Nephron (organoid): ENCODE measurements at regions not wholly inside any gene's neighbourhood (a gene's known extent, or its start where the extent isn't known, plus 50 kb on each side); places are given as distances from the start of the nearest gene placed in this dataset.
A peak's percentile ranks its signal among the peaks of the same experiment; 100 is the strongest.
"Not testable (repeated sequence)": the region's sequence is repeated elsewhere in the genome, so short reads cannot be mapped to it uniquely, and the experiment has no call there.

ENCODE experiments used
- H3K27ac Mint-ChIP-seq, 3 experiments: 2 replicates each; pipeline ENCODE4 v1.8.0; 2020; ENCODE audit warnings: mixed read lengths in 3 of 3, mild to moderate bottlenecking in 2 of 3, moderate library complexity in 1 of 3
- H3K27me3 Mint-ChIP-seq: 2 replicates; pipeline ENCODE4 v1.8.0; 2021; ENCODE audit warnings: low read depth, mild to moderate bottlenecking, moderate library complexity, mixed read lengths
- H3K36me3 Mint-ChIP-seq: 2 replicates; pipeline ENCODE4 v1.8.0; 2020; ENCODE audit warnings: low read depth, mixed read lengths
- H3K4me1 Mint-ChIP-seq: 2 replicates; pipeline ENCODE4 v1.8.0; 2020; ENCODE audit warnings: mixed read lengths
- H3K4me3 Mint-ChIP-seq, 3 experiments: 2 replicates each; pipeline ENCODE4 v1.8.0; 2020; ENCODE audit warnings: mild to moderate bottlenecking in 3 of 3, mixed read lengths in 3 of 3, moderate library complexity in 2 of 3
- H3K9me3 Mint-ChIP-seq: 2 replicates; pipeline ENCODE4 v1.8.0; 2020; ENCODE audit warnings: mixed read lengths
- TF ChIP-seq, protein P1 (sequence below), 3 experiments: fragments of 200-600 bp; sonication (generic); IDR thresholded peaks; one replicate each; pipeline ENCODE4 v1.5.0; 2021; ENCODE audit warnings: antibody characterized with exemption in 3 of 3; ENCODE audit not compliant: unreplicated experiment in 3 of 3

GRCh38 chr6:27168586-27169443 is 78.7 kb upstream of the PRSS16 start:
- TF ChIP-seq, protein P1, sequence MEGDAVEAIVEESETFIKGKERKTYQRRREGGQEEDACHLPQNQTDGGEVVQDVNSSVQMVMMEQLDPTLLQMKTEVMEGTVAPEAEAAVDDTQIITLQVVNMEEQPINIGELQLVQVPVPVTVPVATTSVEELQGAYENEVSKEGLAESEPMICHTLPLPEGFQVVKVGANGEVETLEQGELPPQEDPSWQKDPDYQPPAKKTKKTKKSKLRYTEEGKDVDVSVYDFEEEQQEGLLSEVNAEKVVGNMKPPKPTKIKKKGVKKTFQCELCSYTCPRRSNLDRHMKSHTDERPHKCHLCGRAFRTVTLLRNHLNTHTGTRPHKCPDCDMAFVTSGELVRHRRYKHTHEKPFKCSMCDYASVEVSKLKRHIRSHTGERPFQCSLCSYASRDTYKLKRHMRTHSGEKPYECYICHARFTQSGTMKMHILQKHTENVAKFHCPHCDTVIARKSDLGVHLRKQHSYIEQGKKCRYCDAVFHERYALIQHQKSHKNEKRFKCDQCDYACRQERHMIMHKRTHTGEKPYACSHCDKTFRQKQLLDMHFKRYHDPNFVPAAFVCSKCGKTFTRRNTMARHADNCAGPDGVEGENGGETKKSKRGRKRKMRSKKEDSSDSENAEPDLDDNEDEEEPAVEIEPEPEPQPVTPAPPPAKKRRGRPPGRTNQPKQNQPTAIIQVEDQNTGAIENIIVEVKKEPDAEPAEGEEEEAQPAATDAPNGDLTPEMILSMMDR (IDR thresholded peaks at IDR 0.05; ENCODE audit: unreplicated experiment in 3 of 3), result no peak
- Mint-ChIP-seq H3K4me3 (no peak overlapping the region), H3K27me3 (peaks cover 7% of the 10 kb centered on the region), H3K4me1 (peaks cover 9% of the 10 kb centered on the region), H3K36me3 (no peaks in the 10 kb centered on the region), H3K9me3 (peaks cover 8% of the 10 kb centered on the region), H3K27ac (peak overlapping the region in 1 of 3 experiments; percentile 46)

- not testable (repeated sequence) for H3K36me3 Mint-ChIP-seq, H3K27me3 Mint-ChIP-seq, H3K9me3 Mint-ChIP-seq
- peaks cover 14% of the 10 kb centered on the region for H3K4me1 Mint-ChIP-seq
- peak overlapping the region in 2 of 3 experiments; percentile 3 to 26 for H3K27ac Mint-ChIP-seq
- peak overlapping the region in 1 of 3 experiments; percentile 54 for H3K4me3 Mint-ChIP-seq
Observed at GRCh38 chr6:27172524-27173231, 74.8 kb upstream of the PRSS16 start.

DNA sequence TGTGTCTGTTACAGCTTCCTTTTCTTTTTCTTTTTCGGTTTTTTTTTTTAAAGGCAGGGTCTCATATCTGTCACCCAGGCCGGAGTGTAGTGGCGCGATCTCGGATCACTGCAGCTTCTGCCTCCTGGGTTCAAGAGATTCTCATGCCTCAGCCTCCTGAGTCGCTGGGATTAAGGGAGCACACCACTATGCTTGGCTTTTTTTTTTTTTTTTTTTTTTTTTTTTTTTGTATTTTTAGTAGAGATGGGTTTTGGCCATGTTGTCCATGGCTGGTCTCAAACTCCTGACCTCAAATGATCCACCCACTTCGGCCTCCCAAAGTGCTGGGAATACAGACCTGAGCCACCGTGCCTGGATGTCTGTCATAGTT is 74.3 kb upstream of the PRSS16 start:
- H3K27me3 Mint-ChIP-seq, result peaks cover 11% of the 10 kb centered on the region
- H3K4me3 Mint-ChIP-seq, result not testable (repeated sequence)

GRCh38 chr6:27174958-27175357 is 72.5 kb upstream of the PRSS16 start:
- H3K27ac Mint-ChIP-seq, result peak overlapping the region in 2 of 3 experiments; percentile 9 to 26
- peaks cover 9% of the 10 kb centered on the region for H3K4me1 Mint-ChIP-seq
- TF ChIP-seq, protein P1 (IDR thresholded peaks at IDR 0.05; ENCODE audit: unreplicated experiment in 3 of 3), result no peak
- H3K4me3 Mint-ChIP-seq, result peak overlapping the region; percentile 72 to 86 (median 76)
- no peaks in the 10 kb centered on the region for H3K36me3 Mint-ChIP-seq
- peaks cover 10% of the 10 kb centered on the region for H3K9me3 Mint-ChIP-seq
- peaks cover 13% of the 10 kb centered on the region for H3K27me3 Mint-ChIP-seq

More for the DNA sequence above, 74.3 kb upstream of the PRSS16 start:
- peaks cover 15% of the 10 kb centered on the region for H3K4me1 Mint-ChIP-seq
- not testable (repeated sequence) for H3K36me3 Mint-ChIP-seq, H3K9me3 Mint-ChIP-seq
- peak overlapping the region in 1 of 3 experiments; percentile 3 for H3K27ac Mint-ChIP-seq

DNA sequence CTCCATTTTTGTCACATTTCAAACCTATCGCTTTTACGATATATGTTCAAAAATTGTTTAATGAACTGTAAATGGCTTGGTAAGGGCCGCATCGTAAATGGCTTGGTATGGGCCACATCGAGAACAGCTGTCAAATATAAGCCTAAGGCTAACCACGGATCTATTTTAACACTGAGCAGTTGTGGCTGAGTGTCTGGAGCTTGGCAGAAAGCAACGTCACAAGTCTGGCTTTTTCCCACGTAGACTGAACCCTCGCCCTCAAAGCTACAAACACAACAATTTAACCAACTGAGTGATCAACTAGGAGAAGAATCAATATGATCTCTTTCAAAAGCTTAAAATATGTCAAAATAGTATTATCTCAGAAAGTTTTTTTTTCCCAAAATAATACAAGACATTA is 71.4 kb upstream of the PRSS16 start:
- peak overlapping the region; percentile 93 to 98 (median 96) for H3K27ac Mint-ChIP-seq
- peak overlapping the region; percentile 96 to 99 (median 97) for H3K4me3 Mint-ChIP-seq
- TF ChIP-seq, protein P1 (IDR thresholded peaks at IDR 0.05; ENCODE audit: unreplicated experiment in 3 of 3), result no peak
- H3K4me1 Mint-ChIP-seq, result peaks cover 9% of the 10 kb centered on the region
- no peaks in the 10 kb centered on the region for H3K36me3 Mint-ChIP-seq
- H3K27me3 Mint-ChIP-seq, result peaks cover 9% of the 10 kb centered on the region
- H3K9me3 Mint-ChIP-seq, result peaks cover 6% of the 10 kb centered on the region

DNA sequence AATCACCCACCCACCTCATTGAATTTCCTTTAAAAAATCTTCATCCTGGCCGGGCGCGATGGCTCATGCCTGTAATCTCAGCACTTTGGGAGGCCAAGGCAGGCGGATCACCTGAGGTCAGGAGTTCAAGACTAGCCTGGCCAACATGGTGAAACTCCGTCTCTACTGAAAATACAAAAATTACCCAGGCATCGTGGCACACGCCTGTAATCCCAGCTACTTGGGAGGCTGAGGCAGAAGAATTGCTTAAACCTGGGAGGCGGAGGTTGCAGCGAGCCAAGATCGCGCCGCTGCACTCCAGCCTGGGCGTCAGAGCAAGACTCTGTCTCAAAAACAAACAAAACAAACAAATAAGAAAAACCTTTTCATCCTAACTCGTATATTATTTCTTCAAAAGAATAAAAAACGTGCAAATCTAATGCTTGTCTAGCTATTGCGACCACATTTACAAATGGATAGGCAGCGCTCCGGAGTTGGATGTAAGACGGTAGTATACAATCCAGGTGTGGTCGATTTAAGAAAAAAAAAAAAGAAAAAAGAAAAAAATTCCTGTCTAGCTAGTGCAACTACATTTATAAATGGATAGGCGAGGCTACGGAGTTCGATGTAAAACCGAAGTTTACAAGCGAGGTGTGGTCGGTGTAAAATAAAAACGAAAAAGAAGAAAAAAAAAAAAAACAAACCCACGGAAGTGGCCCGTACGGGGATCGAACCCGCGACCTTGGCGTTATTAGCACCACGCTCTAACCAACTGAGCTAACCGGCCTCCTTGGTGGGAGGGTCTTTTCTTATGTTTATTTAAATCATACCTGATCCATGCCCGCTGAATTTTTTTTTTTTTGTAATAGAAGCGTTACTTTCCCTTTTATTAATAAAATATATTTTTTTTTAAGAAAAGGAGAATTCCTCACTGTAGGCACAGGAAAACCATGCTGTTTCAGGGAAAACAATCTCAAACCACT is 70.7 kb upstream of the PRSS16 start:
- H3K4me1 Mint-ChIP-seq, result peaks cover 9% of the 10 kb centered on the region
- peaks cover 9% of the 10 kb centered on the region for H3K27me3 Mint-ChIP-seq
- H3K9me3 Mint-ChIP-seq, result peaks cover 6% of the 10 kb centered on the region
- TF ChIP-seq, protein P1 (IDR thresholded peaks at IDR 0.05; ENCODE audit: unreplicated experiment in 3 of 3), result no peak
- H3K27ac Mint-ChIP-seq, result peak overlapping the region; percentile 93 to 98 (median 96)
- no peaks in the 10 kb centered on the region for H3K36me3 Mint-ChIP-seq
- peak overlapping the region; percentile 96 to 99 (median 97) for H3K4me3 Mint-ChIP-seq
